ENCODE measurements at regions not wholly inside any gene's neighbourhood (a gene's known extent, or its start where the extent isn't known, plus 50 kb on each side); places are given as distances from the start of the nearest gene placed in this dataset.

- TF ChIP-seq CTCF (IDR thresholded peaks at IDR 0.05; ENCODE audit: insufficient read depth, low read depth, low read length), result no peak
- no peak for TF ChIP-seq EZH2 (IDR thresholded peaks at IDR 0.05; ENCODE audit: insufficient read depth, low read length)
Measured at GRCh38 chr3:31442755-31443154, 90.0 kb upstream of the STT3B start.
